H1 (cell line): ENCODE measurements at regions not wholly inside any gene's neighbourhood (a gene's known extent, or its start where the extent isn't known, plus 50 kb on each side); places are given as distances from the start of the nearest gene placed in this dataset.

ENCODE experiments used
- CEBPB ChIP-seq: IDR thresholded peaks from 2 replicates; pipeline ENCODE4 v1.6.1; 2012; ENCODE audit warnings: low read depth, low read length
- EGR1 ChIP-seq: IDR thresholded peaks from 2 replicates; pipeline ENCODE4 v1.6.1; 2011; ENCODE audit warnings: low read depth, low read length, borderline replicate concordance

GRCh38 chr5:111961862-111962261 is 204.9 kb upstream of the NREP start (continued):
- TF ChIP-seq CEBPB (no peak), EGR1 (no peak)
